HepG2 (cell line): ENCODE measurements at regions not wholly inside any gene's neighbourhood (a gene's known extent, or its start where the extent isn't known, plus 50 kb on each side); places are given as distances from the start of the nearest gene placed in this dataset.

Source experiments
- ATAC-seq: fragments of 200-7000 bp; cut with Tn5 transposase; 3 replicates; pipeline ENCODE4 v1.9.1; 2020; ENCODE audit warnings: mild to moderate bottlenecking, moderate library complexity
- BruUV-seq: library from RNA; stranded (reverse); fragments of 400-500 nt; replicated peaks from 2 replicates; lab custom pipeline; 2021; lab: Mats Ljungman, UMichigan
- CTCF ChIA-PET: fragments of 300-600 bp; formaldehyde crosslinking; extraction: SDS; loops from one replicate; lab custom pipeline; 2021; ENCODE audit warnings: low total read pairs, inconsistent platforms, low intra/inter-chr PET ratio; lab: Yijun Ruan, JAX
- POLR2A ChIA-PET: fragments of 350-600 bp; sonication (Branson Sonifier 250); formaldehyde crosslinking; loops from one replicate; lab custom pipeline; 2020; ENCODE audit warnings: antibody characterized with exemption, inconsistent platforms; lab: Yijun Ruan, JAX
- DNase-seq: peaks from one replicate; pipeline ENCODE4 v3.0.0-alpha.2; 2015; ENCODE audit warnings: low spot score
- FAIRE-seq: peaks from 3 replicates; lab custom pipeline; 2011; peaks lifted over from hg19 to GRCh38; lab: Jason Lieb, UNC
- H2AFZ ChIP-seq: one replicate; pipeline ENCODE4 v1.6.1; 2011; ENCODE audit warnings: low read length, inconsistent platforms
- H3K27ac ChIP-seq: fragments of 300-600 bp; 3 replicates; pipeline ENCODE4 v1.8.0; 2011; ENCODE audit warnings: mixed run types, mild to moderate bottlenecking, mixed read lengths, low read length, inconsistent platforms; ENCODE audit not compliant: insufficient read depth; ENCODE audit errors: extremely low read length
- H3K27me3 ChIP-seq, 2 experiments: fragments of 200-600 bp in 1 of 2; 2 replicates in 1 of 2; 3 replicates in 1 of 2; pipeline versions ENCODE4 v1.6.0 to v1.8.0; 2011; ENCODE audit warnings: low read length in 2 of 2, mild to moderate bottlenecking in 2 of 2, moderate library complexity in 2 of 2, inconsistent platforms in 1 of 2; ENCODE audit not compliant: insufficient read depth in 2 of 2, control insufficient read depth in 1 of 2
- H3K36me3 ChIP-seq, 2 experiments: fragments of 200-600 bp in 1 of 2; replicated peaks in 1 of 2; 2 replicates in 1 of 2; 3 replicates in 1 of 2; pipeline versions ENCODE4 v1.5.1 to v1.8.0; 2011; ENCODE audit warnings: low read length in 2 of 2, inconsistent platforms in 1 of 2; ENCODE audit not compliant: insufficient read depth in 2 of 2, control insufficient read depth in 1 of 2
- H3K4me1 ChIP-seq: 2 replicates; pipeline ENCODE4 v1.5.1; 2012; ENCODE audit warnings: low read length, inconsistent platforms; ENCODE audit not compliant: insufficient read depth
- H3K4me2 ChIP-seq: 2 replicates; pipeline ENCODE4 v1.6.0; 2011; ENCODE audit warnings: low read depth, low read length, inconsistent platforms
- H3K4me3 ChIP-seq, 3 experiments: fragments of 200-600 bp in 1 of 3; sonication (generic), shearing (Covaris generic) in 1 of 3; replicated peaks in 1 of 3; 2 replicates each; pipeline ENCODE4 v1.5.1; 2011 to 2016; ENCODE audit warnings: low read length in 3 of 3, inconsistent platforms in 2 of 3, low read depth in 2 of 3, mild to moderate bottlenecking in 2 of 3, control low read depth in 1 of 3, mixed read lengths in 1 of 3; ENCODE audit not compliant: insufficient read depth in 1 of 3
- H3K79me2 ChIP-seq: one replicate; pipeline ENCODE4 v1.6.1; 2011; ENCODE audit warnings: low read length, inconsistent platforms; ENCODE audit not compliant: insufficient read depth
- H3K9ac ChIP-seq: 2 replicates; pipeline ENCODE4 v1.6.0; 2011; ENCODE audit warnings: mild to moderate bottlenecking, low read depth, low read length, inconsistent platforms; ENCODE audit not compliant: insufficient read depth
- H3K9me3 ChIP-seq: 2 replicates; pipeline ENCODE4 v1.5.1; 2012; ENCODE audit warnings: mild to moderate bottlenecking, low read length
- H4K20me1 ChIP-seq: 2 replicates; pipeline ENCODE4 v1.6.0; 2011; ENCODE audit warnings: inconsistent platforms, mild to moderate bottlenecking, low read length, moderate library complexity; ENCODE audit not compliant: insufficient read depth
- E2F5 ChIP-seq: sonication (generic); formaldehyde crosslinking; conservative IDR thresholded peaks from 2 replicates; pipeline ENCODE4 v1.4.0; 2020; ENCODE audit warnings: missing genetic modification reagents
- ISX ChIP-seq: sonication (generic); formaldehyde crosslinking; conservative IDR thresholded peaks from 2 replicates; pipeline ENCODE4 v1.5.0; 2020; ENCODE audit warnings: missing genetic modification reagents
- JUNB ChIP-seq: sonication (generic); formaldehyde crosslinking; IDR thresholded peaks from 2 replicates; pipeline ENCODE4 v1.8.0; 2022; ENCODE audit warnings: missing genetic modification reagents, mild to moderate bottlenecking, borderline replicate concordance
- KDM3A ChIP-seq: IDR thresholded peaks from 2 replicates; pipeline ENCODE4 v1.6.1; 2018; ENCODE audit warnings: low read depth, missing compliant biosample characterization
- MNT ChIP-seq: fragments of 450-650 bp; IDR thresholded peaks from 2 replicates; pipeline ENCODE4 v1.6.1; 2016
- NFYB ChIP-seq: sonication (generic); formaldehyde crosslinking; IDR thresholded peaks from 2 replicates; pipeline ENCODE4 v1.4.0; 2020; ENCODE audit warnings: missing genetic modification reagents
- RFX5 ChIP-seq: IDR thresholded peaks from 2 replicates; pipeline ENCODE4 v1.6.1; 2011; ENCODE audit warnings: low read depth, low read length, improper control_type of control experiment
- XRCC5 ChIP-seq: fragments of 200-400 bp; formaldehyde crosslinking; optimal IDR thresholded peaks from 2 replicates; pipeline ENCODE3; 2017; ENCODE audit warnings: mild to moderate bottlenecking, low read length
- YEATS4 ChIP-seq: sonication (generic); formaldehyde crosslinking; IDR thresholded peaks from 2 replicates; pipeline ENCODE4 v1.4.0; 2020; ENCODE audit warnings: missing genetic modification reagents, borderline replicate concordance
- ZNF274 ChIP-seq: sonication (generic); formaldehyde crosslinking; IDR thresholded peaks from 2 replicates; pipeline ENCODE4 v1.5.1; 2020; ENCODE audit warnings: mild to moderate bottlenecking, missing genetic modification reagents
- ZSCAN21 ChIP-seq: sonication (generic); formaldehyde crosslinking; IDR thresholded peaks from 2 replicates; pipeline ENCODE4 v1.8.0; 2022; ENCODE audit warnings: mild to moderate bottlenecking, missing genetic modification reagents, moderate library complexity, borderline replicate concordance
- WGBS: methylation state at CpG from one replicate; pipeline ENCODE4 v1.1.6; 2017; ENCODE audit warnings: low lambda C conversion rate; 5-methylcytosine and 5-hydroxymethylcytosine counted together
- in situ Hi-C: cut with HindIII; loops from 2 replicates; pipeline ENCODE4 v1.10.0; 2017; ENCODE audit warnings: low pct_unique_long_range_greater_than_20kb; ENCODE audit not compliant: extremely low pct_ligation_motif_present
- intact Hi-C: fragments of 100-400 bp; cut with micrococcal nuclease; formaldehyde crosslinking; loops from one replicate; pipeline ENCODE4 v1.10.0; 2022; ENCODE audit not compliant: unreplicated experiment
- TF ChIP-seq, protein P1 (sequence below): sonication (generic); formaldehyde crosslinking; IDR thresholded peaks from 2 replicates; pipeline ENCODE4 v1.8.0; 2022; ENCODE audit warnings: mild to moderate bottlenecking, missing genetic modification reagents, moderate library complexity

DNA sequence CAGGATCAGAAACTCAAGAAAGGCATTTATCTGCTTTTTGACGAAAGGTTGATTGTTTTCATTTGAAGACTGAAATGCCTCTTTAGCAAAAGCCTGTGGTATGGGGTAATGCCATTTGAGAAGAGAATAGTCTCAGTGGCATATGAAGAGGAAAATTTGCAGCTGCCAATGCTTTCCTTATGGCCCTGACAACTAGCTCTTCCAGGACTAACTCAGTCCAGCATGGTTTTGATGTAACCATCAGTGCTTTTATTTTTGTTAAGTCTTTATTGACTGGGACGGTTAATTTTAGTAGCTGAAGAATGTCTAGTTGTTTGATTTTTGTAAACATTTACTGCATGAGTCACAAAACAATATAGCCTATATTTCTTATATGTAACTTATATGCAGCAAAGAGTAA lies 158.4 kb downstream of the LNPK start:
- TF ChIP-seq YEATS4 (CRISPR knock-in tag), result no peak
- TF ChIP-seq KDM3A (CRISPR knock-in tag), result no peak
- no peak for TF ChIP-seq MNT
- Histone ChIP-seq H3K4me1 (no peaks in the 10 kb centered on the region), H3K27me3 (no peaks in the 10 kb centered on the region), H4K20me1 (no peaks in the 10 kb centered on the region), H3K4me3 (no peak overlapping the region), H3K36me3 (no peaks in the 10 kb centered on the region), H2AFZ (no peak overlapping the region), H3K4me2 (no peak overlapping the region), H3K9ac (no peak overlapping the region), H3K9me3 (peaks cover 5% of the 10 kb centered on the region; the same call in 1 of the 2 replicates), H3K79me2 (no peaks in the 10 kb centered on the region), H3K27ac (no peak overlapping the region)
- BruUV-seq, result no TSS peak
- DNase-seq (no peak), ATAC-seq (no peak), FAIRE-seq (no peak)
- CTCF ChIA-PET, result no interaction called here
- POLR2A ChIA-PET, result no interaction called here
- intact Hi-C loops (no loop called here), in situ Hi-C loops (no loop called here)
- 17% methylated on average over 2 of the region's 2 CpGs for WGBS

- 1% methylated on average over 3 of the region's 3 CpGs for WGBS
- H3K79me2 ChIP-seq, result no peaks in the 10 kb centered on the region
- H2AFZ ChIP-seq, result no peak overlapping the region
- TF ChIP-seq ZSCAN21, result no peak
- no peak for TF ChIP-seq XRCC5
- TF ChIP-seq E2F5, result no peak
- TF ChIP-seq ISX (CRISPR knock-in tag), result no peak
- no peak for TF ChIP-seq JUNB (CRISPR knock-in tag)
- TF ChIP-seq NFYB, result no peak
- no peak for TF ChIP-seq RFX5
- TF ChIP-seq, protein P1, sequence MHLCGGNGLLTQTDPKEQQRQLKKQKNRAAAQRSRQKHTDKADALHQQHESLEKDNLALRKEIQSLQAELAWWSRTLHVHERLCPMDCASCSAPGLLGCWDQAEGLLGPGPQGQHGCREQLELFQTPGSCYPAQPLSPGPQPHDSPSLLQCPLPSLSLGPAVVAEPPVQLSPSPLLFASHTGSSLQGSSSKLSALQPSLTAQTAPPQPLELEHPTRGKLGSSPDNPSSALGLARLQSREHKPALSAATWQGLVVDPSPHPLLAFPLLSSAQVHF, result no peak
- TF ChIP-seq ZNF274, result no peak
- TF ChIP-seq, all 625 proteins: peak for 0
- Histone ChIP-seq H3K27me3 (no peaks in the 10 kb centered on the region), H3K27ac (no peak overlapping the region), H3K4me1 (no peaks in the 10 kb centered on the region), H3K4me3 (no peak overlapping the region), H3K36me3 (no peaks in the 10 kb centered on the region), H3K9me3 (peaks cover 5% of the 10 kb centered on the region; the same call in 1 of the 2 replicates), H3K9ac (no peak overlapping the region), H4K20me1 (no peaks in the 10 kb centered on the region), H3K4me2 (no peak overlapping the region)
- ChIA-PET CTCF (no interaction called here), POLR2A (no interaction called here)
- intact Hi-C loops, result no loop called here
- no peak for FAIRE-seq
- ATAC-seq, result no peak
- no TSS peak for BruUV-seq
- in situ Hi-C loops, result no loop called here
- DNase-seq, result no peak
Observed at GRCh38 chr2:175842996-175843395, 159.1 kb downstream of the LNPK start.
